ENCODE measurements at regions not wholly inside any gene's neighbourhood (a gene's known extent, or its start where the extent isn't known, plus 50 kb on each side); places are given as distances from the start of the nearest gene placed in this dataset.

- Mint-ChIP-seq H3K4me3 (ENCODE audit: low read depth) (no peak overlapping the region), H3K27ac (no peak overlapping the region), H3K9me3 (no peaks in the 10 kb centered on the region), H3K27me3 (ENCODE audit: low read depth) (peaks cover 11% of the 10 kb centered on the region), H3K36me3 (ENCODE audit: low read depth) (no peaks in the 10 kb centered on the region), H3K4me1 (ENCODE audit: low read depth) (no peaks in the 10 kb centered on the region)
- intact Hi-C loops (cut with micrococcal nuclease) = no loop called here
- no peak for DNase-seq (ENCODE audit: low spot score)
These were observed 312.8 kb downstream of the ZPLD1 start for GRCh38 chr3:102747611-102748010.

DNA sequence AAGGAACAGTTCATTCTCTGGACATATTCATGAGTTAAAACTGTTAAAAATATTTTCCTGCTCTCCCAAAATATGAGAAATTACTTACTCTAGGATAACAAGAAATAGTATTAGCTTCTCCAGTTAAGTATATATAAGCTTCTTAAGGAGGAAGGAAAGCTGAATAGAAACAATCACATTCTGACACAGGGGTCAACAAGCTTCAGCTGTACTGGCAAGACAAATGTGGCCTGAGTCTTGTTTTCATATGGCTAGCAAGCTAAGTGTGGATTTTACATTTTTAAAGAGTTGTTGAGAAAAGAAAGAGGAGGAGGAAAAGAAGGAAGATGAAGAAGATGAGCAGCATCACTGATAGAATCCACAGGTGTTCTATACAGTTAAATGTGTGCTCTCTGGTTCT lies 313.8 kb downstream of the ZPLD1 start:
- Mint-ChIP-seq H3K27ac (no peak overlapping the region), H3K4me1 (ENCODE audit: low read depth) (no peaks in the 10 kb centered on the region), H3K27me3 (ENCODE audit: low read depth) (peaks cover 11% of the 10 kb centered on the region), H3K9me3 (no peaks in the 10 kb centered on the region), H3K36me3 (ENCODE audit: low read depth) (no peaks in the 10 kb centered on the region), H3K4me3 (ENCODE audit: low read depth) (no peak overlapping the region)
- intact Hi-C loops (cut with micrococcal nuclease) = no loop called here
- DNase-seq (ENCODE audit: low spot score) = no peak

DNA sequence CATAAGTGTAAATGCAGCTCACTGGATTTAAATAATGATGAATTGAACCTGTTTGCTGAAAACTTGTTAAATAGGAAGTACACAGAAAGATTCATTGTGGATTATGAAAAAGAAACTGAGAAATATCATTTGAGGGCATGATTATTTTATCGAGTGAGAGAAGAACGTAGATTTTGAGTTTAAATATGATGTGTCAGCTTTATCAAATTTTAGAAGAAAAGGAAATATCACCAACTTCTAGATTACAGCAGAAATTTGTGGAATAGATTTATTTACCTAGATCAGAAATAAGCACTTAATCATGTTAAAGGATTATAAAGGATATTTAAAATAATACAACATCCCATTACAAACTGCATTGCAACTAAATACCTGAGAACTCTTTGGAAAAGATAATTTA lies 315.5 kb downstream of the ZPLD1 start:
- Mint-ChIP-seq H3K9me3 (no peaks in the 10 kb centered on the region), H3K27me3 (ENCODE audit: low read depth) (peaks cover 5% of the 10 kb centered on the region), H3K27ac (no peak overlapping the region), H3K4me3 (ENCODE audit: low read depth) (no peak overlapping the region), H3K4me1 (ENCODE audit: low read depth) (no peaks in the 10 kb centered on the region), H3K36me3 (ENCODE audit: low read depth) (no peaks in the 10 kb centered on the region)
- DNase-seq (ENCODE audit: low spot score) = no peak
- intact Hi-C loops (cut with micrococcal nuclease) = no loop called here

DNA sequence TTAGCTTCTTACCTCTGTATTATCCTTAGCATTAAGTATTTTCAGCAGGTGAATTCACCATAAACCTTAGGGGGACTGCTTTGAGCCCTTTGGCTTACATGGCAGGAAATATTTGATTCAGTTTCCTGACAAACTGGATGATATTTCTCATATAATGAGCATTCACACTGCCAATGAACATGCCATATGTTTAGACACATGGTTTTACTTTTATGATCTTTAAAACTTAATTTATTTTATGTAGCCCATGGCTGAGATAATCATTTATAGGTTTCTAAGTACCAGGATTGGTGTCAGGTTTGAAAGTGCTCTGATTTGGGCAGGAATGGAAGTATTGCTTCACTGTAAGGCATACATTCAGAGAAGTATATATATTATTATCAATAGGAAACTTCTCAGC lies 319.1 kb downstream of the ZPLD1 start:
- Mint-ChIP-seq H3K27me3 (ENCODE audit: low read depth) (peaks cover 2% of the 10 kb centered on the region), H3K36me3 (ENCODE audit: low read depth) (no peaks in the 10 kb centered on the region)

GRCh38 chr3:102756706-102757105 lies 321.9 kb downstream of the ZPLD1 start:
- no peak for DNase-seq (ENCODE audit: low spot score)
- intact Hi-C loops (cut with micrococcal nuclease) = no loop called here
- H3K27me3 Mint-ChIP-seq (ENCODE audit: low read depth) = peaks cover 2% of the 10 kb centered on the region
- H3K4me1 Mint-ChIP-seq (ENCODE audit: low read depth) = no peaks in the 10 kb centered on the region
- H3K36me3 Mint-ChIP-seq (ENCODE audit: low read depth) = no peaks in the 10 kb centered on the region
- H3K27ac Mint-ChIP-seq = no peak overlapping the region
- H3K4me3 Mint-ChIP-seq (ENCODE audit: low read depth) = no peak overlapping the region
- H3K9me3 Mint-ChIP-seq = no peaks in the 10 kb centered on the region

More for the DNA sequence above, 319.1 kb downstream of the ZPLD1 start:
- Mint-ChIP-seq H3K9me3 (no peaks in the 10 kb centered on the region), H3K4me3 (ENCODE audit: low read depth) (no peak overlapping the region), H3K4me1 (ENCODE audit: low read depth) (no peaks in the 10 kb centered on the region), H3K27ac (no peak overlapping the region)
- intact Hi-C loops (cut with micrococcal nuclease) = no loop called here
- DNase-seq (ENCODE audit: low spot score) = no peak

DNA sequence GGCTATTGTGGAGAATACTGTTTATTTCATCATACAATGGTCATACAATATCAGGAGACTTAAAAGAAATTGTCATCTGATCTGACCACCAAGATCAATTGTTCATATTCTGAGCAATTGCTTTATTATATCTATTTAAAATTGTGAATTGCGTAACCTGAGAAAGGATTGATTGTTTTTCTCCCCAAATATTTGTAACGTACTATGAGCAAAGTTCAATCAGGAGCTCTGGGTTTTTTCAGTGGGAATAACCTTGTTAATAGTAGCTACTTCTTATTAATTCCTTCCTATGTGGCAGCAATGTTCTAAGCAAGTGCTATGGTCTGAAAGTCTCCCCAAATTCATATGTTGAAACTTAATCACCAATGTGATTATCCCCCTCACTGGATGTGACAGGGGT lies 323.1 kb downstream of the ZPLD1 start:
- intact Hi-C loops (cut with micrococcal nuclease) = no loop called here
- DNase-seq (ENCODE audit: low spot score) = no peak

DNA sequence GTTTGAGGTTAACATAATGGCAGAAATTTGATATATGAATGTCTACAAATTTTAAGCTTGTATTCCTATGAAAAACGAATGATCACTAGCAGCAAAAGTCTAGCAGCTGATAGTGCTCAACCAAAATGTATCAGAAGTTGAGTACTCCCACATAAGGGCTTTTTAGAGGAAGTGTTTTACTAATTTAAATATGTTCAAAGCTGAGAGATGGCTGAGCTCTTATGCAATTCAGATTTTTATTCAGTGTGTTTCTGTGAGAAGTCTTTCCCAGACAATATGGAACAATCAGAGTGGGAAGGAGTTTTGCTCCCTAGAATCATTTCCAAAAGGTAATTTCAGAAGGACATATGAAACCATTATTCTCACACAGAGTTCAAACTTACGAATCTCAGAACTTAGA lies 327.0 kb downstream of the ZPLD1 start:
- H3K27me3 Mint-ChIP-seq (ENCODE audit: low read depth) = no peaks in the 10 kb centered on the region
- no peak for DNase-seq (ENCODE audit: low spot score)
- intact Hi-C loops (cut with micrococcal nuclease) = no loop called here
- H3K9me3 Mint-ChIP-seq = no peaks in the 10 kb centered on the region
- H3K36me3 Mint-ChIP-seq (ENCODE audit: low read depth) = no peaks in the 10 kb centered on the region
- H3K4me1 Mint-ChIP-seq (ENCODE audit: low read depth) = no peaks in the 10 kb centered on the region
- H3K4me3 Mint-ChIP-seq (ENCODE audit: low read depth) = no peak overlapping the region
- H3K27ac Mint-ChIP-seq = no peak overlapping the region

More for the DNA sequence above, 323.1 kb downstream of the ZPLD1 start:
- no peaks in the 10 kb centered on the region for H3K36me3 Mint-ChIP-seq (ENCODE audit: low read depth)
- no peak overlapping the region for H3K27ac Mint-ChIP-seq
- H3K27me3 Mint-ChIP-seq (ENCODE audit: low read depth) = no peaks in the 10 kb centered on the region
- no peaks in the 10 kb centered on the region for H3K4me1 Mint-ChIP-seq (ENCODE audit: low read depth)
- no peak overlapping the region for H3K4me3 Mint-ChIP-seq (ENCODE audit: low read depth)
- H3K9me3 Mint-ChIP-seq = no peaks in the 10 kb centered on the region

GRCh38 chr3:102790747-102791325 lies 356.0 kb downstream of the ZPLD1 start:
- H3K4me1 Mint-ChIP-seq (ENCODE audit: low read depth) = no peaks in the 10 kb centered on the region
- no peak overlapping the region for H3K4me3 Mint-ChIP-seq (ENCODE audit: low read depth)
- intact Hi-C loops (cut with micrococcal nuclease) = no loop called here
- no peaks in the 10 kb centered on the region for H3K27me3 Mint-ChIP-seq (ENCODE audit: low read depth)
- no peak overlapping the region for H3K27ac Mint-ChIP-seq
- DNase-seq (ENCODE audit: low spot score) = no peak
- H3K9me3 Mint-ChIP-seq = no peaks in the 10 kb centered on the region
- H3K36me3 Mint-ChIP-seq (ENCODE audit: low read depth) = no peaks in the 10 kb centered on the region

DNA sequence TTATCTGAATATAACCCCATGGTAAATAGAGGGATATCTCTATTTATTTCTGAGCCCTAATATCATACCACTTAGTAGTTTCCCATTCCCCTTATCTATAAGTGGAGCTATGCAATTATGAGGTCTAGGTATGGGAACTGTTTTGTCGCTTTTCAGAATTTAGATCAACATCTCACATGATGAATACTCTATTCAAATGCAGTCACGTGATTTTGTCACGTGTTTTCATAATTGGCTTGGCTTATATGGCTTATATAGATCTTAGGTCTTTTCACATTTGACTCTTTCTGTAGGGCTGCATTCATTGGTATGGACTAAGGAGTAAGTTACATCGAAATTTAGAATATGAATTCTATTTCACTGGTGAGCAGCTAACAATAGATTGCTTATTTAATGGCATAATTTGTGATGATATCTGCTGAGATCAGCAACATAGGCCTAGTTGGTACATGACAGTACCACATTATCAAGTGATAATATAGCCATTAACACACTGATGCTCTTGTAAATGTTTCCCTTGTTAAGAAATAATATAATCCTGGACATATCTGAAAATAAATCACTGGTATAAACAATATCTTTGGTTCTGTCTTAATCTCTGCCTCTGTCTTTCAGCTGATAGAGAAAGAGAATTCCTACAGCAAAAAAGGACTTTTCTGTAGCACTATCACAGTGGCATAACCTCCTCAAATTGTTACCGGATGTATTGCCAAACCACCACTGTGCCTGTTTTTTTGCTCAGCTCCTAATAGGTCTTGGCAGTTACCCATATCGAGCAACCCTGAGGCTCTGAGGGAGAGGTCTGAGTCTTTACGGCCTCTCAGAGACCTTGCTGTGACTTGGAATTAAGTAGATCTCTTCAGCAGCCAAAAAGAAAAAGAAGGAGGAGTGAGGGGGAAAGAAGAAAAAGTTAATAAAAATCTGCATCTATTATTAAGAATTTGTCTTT lies 357.1 kb downstream of the ZPLD1 start:
- Mint-ChIP-seq H3K36me3 (ENCODE audit: low read depth) (no peaks in the 10 kb centered on the region), H3K4me1 (ENCODE audit: low read depth) (no peaks in the 10 kb centered on the region), H3K27me3 (ENCODE audit: low read depth) (no peaks in the 10 kb centered on the region), H3K4me3 (ENCODE audit: low read depth) (no peak overlapping the region), H3K9me3 (no peaks in the 10 kb centered on the region), H3K27ac (no peak overlapping the region)
- intact Hi-C loops (cut with micrococcal nuclease) = no loop called here
- DNase-seq (ENCODE audit: low spot score) = no peak

- Mint-ChIP-seq H3K9me3 (no peaks in the 10 kb centered on the region), H3K4me3 (ENCODE audit: low read depth) (no peak overlapping the region), H3K4me1 (ENCODE audit: low read depth) (no peaks in the 10 kb centered on the region), H3K27me3 (ENCODE audit: low read depth) (no peaks in the 10 kb centered on the region), H3K27ac (no peak overlapping the region), H3K36me3 (ENCODE audit: low read depth) (no peaks in the 10 kb centered on the region)
- intact Hi-C loops (cut with micrococcal nuclease) = no loop called here
- no peak for DNase-seq (ENCODE audit: low spot score)
These were observed 362.0 kb downstream of the ZPLD1 start for GRCh38 chr3:102796804-102797203.

GRCh38 chr3:102802819-102803420 lies 368.1 kb downstream of the ZPLD1 start:
- Mint-ChIP-seq H3K27me3 (ENCODE audit: low read depth) (no peaks in the 10 kb centered on the region), H3K36me3 (ENCODE audit: low read depth) (no peaks in the 10 kb centered on the region), H3K4me3 (ENCODE audit: low read depth) (no peak overlapping the region), H3K4me1 (ENCODE audit: low read depth) (no peaks in the 10 kb centered on the region), H3K27ac (no peak overlapping the region), H3K9me3 (no peaks in the 10 kb centered on the region)
- intact Hi-C loops (cut with micrococcal nuclease) = no loop called here
- DNase-seq (ENCODE audit: low spot score) = no peak

DNA sequence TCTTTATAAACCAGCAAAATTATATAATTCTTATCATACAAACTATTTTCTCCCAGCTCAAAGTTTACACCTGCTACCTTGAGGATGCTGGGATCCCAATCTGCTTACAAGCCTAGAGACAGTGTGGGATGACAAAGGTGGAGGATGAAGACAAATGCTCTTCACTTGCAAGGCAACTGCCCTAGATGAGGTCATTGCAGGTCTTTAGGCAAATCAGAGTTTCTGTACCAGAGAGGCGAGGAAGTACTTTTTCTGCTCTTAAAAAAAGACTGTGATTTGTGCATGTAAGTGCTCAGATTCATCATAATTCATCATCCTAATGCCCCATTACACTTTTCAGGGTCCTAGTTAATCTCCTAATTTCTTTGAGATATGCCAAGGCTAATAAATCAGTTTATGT lies 376.1 kb downstream of the ZPLD1 start:
- H3K4me3 Mint-ChIP-seq (ENCODE audit: low read depth) = no peak overlapping the region
- DNase-seq (ENCODE audit: low spot score) = no peak
- H3K4me1 Mint-ChIP-seq (ENCODE audit: low read depth) = no peaks in the 10 kb centered on the region
- H3K27ac Mint-ChIP-seq = no peak overlapping the region
- no peaks in the 10 kb centered on the region for H3K36me3 Mint-ChIP-seq (ENCODE audit: low read depth)
- intact Hi-C loops (cut with micrococcal nuclease) = no loop called here
- no peaks in the 10 kb centered on the region for H3K9me3 Mint-ChIP-seq
- no peaks in the 10 kb centered on the region for H3K27me3 Mint-ChIP-seq (ENCODE audit: low read depth)

GRCh38 chr3:102826636-102827035 lies 391.8 kb downstream of the ZPLD1 start:
- Mint-ChIP-seq H3K36me3 (ENCODE audit: low read depth) (no peaks in the 10 kb centered on the region), H3K27me3 (ENCODE audit: low read depth) (no peaks in the 10 kb centered on the region), H3K9me3 (no peaks in the 10 kb centered on the region), H3K4me1 (ENCODE audit: low read depth) (no peaks in the 10 kb centered on the region), H3K4me3 (ENCODE audit: low read depth) (no peak overlapping the region), H3K27ac (no peak overlapping the region)
- no peak for DNase-seq (ENCODE audit: low spot score)
- intact Hi-C loops (cut with micrococcal nuclease) = no loop called here

All from activated T-helper 2 cell treated with anti-CD3 and anti-CD28 coated beads, Interferon-gamma antibody, Interleukin-2, Interleukin-4, amounts not matched to agents 10 μg/mL and 5 μg/mL and 100 μg/mL, durations not matched to agents 14 hours and 24 hours and 36 hours (primary cell).